Natural killer cell (primary cell): ENCODE measurements at regions not wholly inside any gene's neighbourhood (a gene's known extent, or its start where the extent isn't known, plus 50 kb on each side); places are given as distances from the start of the nearest gene placed in this dataset.
A peak's percentile ranks its signal among the peaks of the same experiment; 100 is the strongest.

Source experiments
- ATAC-seq, 3 donors: fragments of 150-1000 bp in 2 of 3; fragments of 200-7000 bp in 1 of 3; cut with Tn5 transposase; 1 replicate in 1 of 3; 2 replicates in 2 of 3; pipeline ENCODE4 v1.10.0; 2021; ENCODE audit warnings: mild to moderate bottlenecking in 2 of 3, moderate library complexity in 2 of 3
- DNase-seq, 2 donors: peaks; one replicate each; pipeline versions ENCODE4 v3.0.0 to v3.0.0-alpha.2; 2013 to 2021; ENCODE audit warnings: mixed read lengths in 1 of 2
- H3K27ac ChIP-seq: one replicate; pipeline ENCODE4 v1.5.1; 2013; ENCODE audit warnings: mild to moderate bottlenecking, low read length
- H3K27me3 ChIP-seq: one replicate; pipeline ENCODE4 v1.6.1; 2013; ENCODE audit warnings: low read length; ENCODE audit not compliant: control insufficient read depth, insufficient read depth
- H3K36me3 ChIP-seq: one replicate; pipeline ENCODE4 v1.6.1; 2013; ENCODE audit warnings: low read length; ENCODE audit not compliant: control insufficient read depth, insufficient read depth
- H3K4me1 ChIP-seq: one replicate; pipeline ENCODE4 v1.6.1; 2013; ENCODE audit warnings: low read length; ENCODE audit not compliant: control insufficient read depth, insufficient read depth
- H3K4me3 ChIP-seq: one replicate; pipeline ENCODE4 v1.5.1; 2013; ENCODE audit warnings: low read length
- H3K9me3 ChIP-seq: one replicate; pipeline ENCODE4 v1.6.1; 2013; ENCODE audit warnings: low read length; ENCODE audit not compliant: control insufficient read depth, insufficient read depth
- H3K27ac Mint-ChIP-seq, 2 donors: one replicate each; pipeline ENCODE4 v1.8.0; 2022; ENCODE audit warnings: mild to moderate bottlenecking in 2 of 2, mixed read lengths in 2 of 2, moderate library complexity in 1 of 2
- H3K27me3 Mint-ChIP-seq, 2 donors: one replicate each; pipeline ENCODE4 v1.8.0; 2022; ENCODE audit warnings: low read depth in 2 of 2, mixed read lengths in 2 of 2
- H3K36me3 Mint-ChIP-seq: one replicate; pipeline ENCODE4 v1.8.0; 2022; ENCODE audit warnings: mixed read lengths
- H3K4me1 Mint-ChIP-seq, 2 donors: one replicate each; pipeline ENCODE4 v1.8.0; 2022; ENCODE audit warnings: mixed read lengths in 2 of 2
- H3K4me3 Mint-ChIP-seq: one replicate; pipeline ENCODE4 v1.8.0; 2022; ENCODE audit warnings: mild to moderate bottlenecking, moderate library complexity, mixed read lengths
- H3K9me3 Mint-ChIP-seq, 2 donors: one replicate each; pipeline ENCODE4 v1.8.0; 2022; ENCODE audit warnings: mixed read lengths in 2 of 2
- WGBS: methylation state at CpG from one replicate; pipeline ENCODE4 v1.1.7; 2013; ENCODE audit warnings: missing lambda C conversion rate; ENCODE audit not compliant: insufficient coverage; 5-methylcytosine and 5-hydroxymethylcytosine counted together
- intact Hi-C: fragments of 100-400 bp; cut with micrococcal nuclease; formaldehyde crosslinking; loops from one replicate; pipeline ENCODE4 v1.14.2; 2022
- TF ChIP-seq, protein P1 (sequence below): fragments of 200-600 bp; IDR thresholded peaks from one replicate; pipeline ENCODE4 v1.8.0; 2022; ENCODE audit warnings: antibody characterized with exemption

DNA sequence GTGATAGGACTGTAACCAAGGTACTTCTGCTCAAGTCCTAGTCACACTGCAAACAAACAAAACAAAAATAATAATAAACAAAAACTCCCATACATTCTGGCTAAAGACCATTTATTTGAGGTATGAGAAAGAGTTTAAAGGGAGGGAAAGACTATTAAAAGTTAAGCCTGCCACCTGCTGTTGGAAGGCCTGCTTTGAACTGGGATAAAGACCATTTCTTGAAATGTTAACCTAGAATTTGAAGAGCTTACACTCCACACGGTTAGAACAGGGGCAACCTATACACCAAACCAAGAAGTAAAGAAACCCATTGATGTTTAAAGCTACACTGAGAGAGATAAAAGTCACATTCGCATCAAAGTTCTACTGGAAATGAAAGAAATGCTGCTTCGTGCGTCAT, 548.7 kb upstream of the DIPK2B start:
- Mint-ChIP-seq H3K27me3 (no peaks in the 10 kb centered on the region), H3K27ac (peak overlapping the region; percentile 13 to 68), H3K9me3 (no peaks in the 10 kb centered on the region), H3K4me1 (peaks cover 15 to 24% of the 10 kb centered on the region in 2 donors), H3K4me3 (no peak overlapping the region), H3K36me3 (no peaks in the 10 kb centered on the region)
- H3K4me1 ChIP-seq: peaks cover 20% of the 10 kb centered on the region
- DNase-seq: peak in 1 of 2 donors; percentile 47
- H3K4me3 ChIP-seq: no peak overlapping the region
- WGBS: 0% methylated on average over 1 of the region's 4 CpGs
- no peaks in the 10 kb centered on the region for H3K27me3 ChIP-seq
- H3K36me3 ChIP-seq: peaks cover 20% of the 10 kb centered on the region
- no peaks in the 10 kb centered on the region for H3K9me3 ChIP-seq
- H3K27ac ChIP-seq: no peak overlapping the region
- ATAC-seq: no peak
- intact Hi-C loops: no loop called here
- TF ChIP-seq, protein P1, sequence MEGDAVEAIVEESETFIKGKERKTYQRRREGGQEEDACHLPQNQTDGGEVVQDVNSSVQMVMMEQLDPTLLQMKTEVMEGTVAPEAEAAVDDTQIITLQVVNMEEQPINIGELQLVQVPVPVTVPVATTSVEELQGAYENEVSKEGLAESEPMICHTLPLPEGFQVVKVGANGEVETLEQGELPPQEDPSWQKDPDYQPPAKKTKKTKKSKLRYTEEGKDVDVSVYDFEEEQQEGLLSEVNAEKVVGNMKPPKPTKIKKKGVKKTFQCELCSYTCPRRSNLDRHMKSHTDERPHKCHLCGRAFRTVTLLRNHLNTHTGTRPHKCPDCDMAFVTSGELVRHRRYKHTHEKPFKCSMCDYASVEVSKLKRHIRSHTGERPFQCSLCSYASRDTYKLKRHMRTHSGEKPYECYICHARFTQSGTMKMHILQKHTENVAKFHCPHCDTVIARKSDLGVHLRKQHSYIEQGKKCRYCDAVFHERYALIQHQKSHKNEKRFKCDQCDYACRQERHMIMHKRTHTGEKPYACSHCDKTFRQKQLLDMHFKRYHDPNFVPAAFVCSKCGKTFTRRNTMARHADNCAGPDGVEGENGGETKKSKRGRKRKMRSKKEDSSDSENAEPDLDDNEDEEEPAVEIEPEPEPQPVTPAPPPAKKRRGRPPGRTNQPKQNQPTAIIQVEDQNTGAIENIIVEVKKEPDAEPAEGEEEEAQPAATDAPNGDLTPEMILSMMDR: no peak

GRCh38 chrX:45748369-45748774, 547.7 kb upstream of the DIPK2B start:
- Histone ChIP-seq H3K27me3 (no peaks in the 10 kb centered on the region), H3K27ac (no peak overlapping the region), H3K36me3 (peaks cover 20% of the 10 kb centered on the region)

GRCh38 chrX:45747905-45748304, 547.2 kb upstream of the DIPK2B start:
- peaks cover 15 to 24% of the 10 kb centered on the region in 2 donors for H3K4me1 Mint-ChIP-seq
- 29% methylated on average over 1 of the region's 4 CpGs for WGBS
- intact Hi-C loops: no loop called here

More at GRCh38 chrX:45748369-45748774, 547.7 kb upstream of the DIPK2B start:
- Mint-ChIP-seq H3K27me3 (no peaks in the 10 kb centered on the region), H3K27ac (peak overlapping the region; percentile 66 to 74), H3K36me3 (no peaks in the 10 kb centered on the region), H3K9me3 (no peaks in the 10 kb centered on the region), H3K4me1 (peaks cover 15 to 24% of the 10 kb centered on the region in 2 donors), H3K4me3 (peak overlapping the region; percentile 38)
- peaks cover 9% of the 10 kb centered on the region for H3K4me1 ChIP-seq
- intact Hi-C loops: no loop called here
- ATAC-seq: peak in 2 of 3 donors; percentile 40 to 56
- no peaks in the 10 kb centered on the region for H3K9me3 ChIP-seq
- TF ChIP-seq, protein P1: no peak
- WGBS: no CpG with 5 or more reads among the region's 1 CpG
- no peak overlapping the region for H3K4me3 ChIP-seq
- DNase-seq: no peak

GRCh38 chrX:45745479-45745878, 544.8 kb upstream of the DIPK2B start:
- H3K4me1 Mint-ChIP-seq: peaks cover 15 to 18% of the 10 kb centered on the region in 2 donors
- Histone ChIP-seq H3K4me1 (peaks cover 3% of the 10 kb centered on the region), H3K9me3 (no peaks in the 10 kb centered on the region), H3K27me3 (no peaks in the 10 kb centered on the region), H3K27ac (no peak overlapping the region), H3K4me3 (no peak overlapping the region), H3K36me3 (peaks cover 20% of the 10 kb centered on the region)
- H3K36me3 Mint-ChIP-seq: no peaks in the 10 kb centered on the region
- no peak overlapping the region for H3K4me3 Mint-ChIP-seq
- intact Hi-C loops: no loop called here
- H3K27me3 Mint-ChIP-seq: no peaks in the 10 kb centered on the region
- DNase-seq (no peak), ATAC-seq (no peak)
- TF ChIP-seq, protein P1: no peak
- no peak overlapping the region for H3K27ac Mint-ChIP-seq
- H3K9me3 Mint-ChIP-seq: no peaks in the 10 kb centered on the region

More at GRCh38 chrX:45747905-45748304, 547.2 kb upstream of the DIPK2B start:
- DNase-seq (no peak), ATAC-seq (no peak)
- Histone ChIP-seq H3K27ac (no peak overlapping the region), H3K36me3 (peaks cover 20% of the 10 kb centered on the region), H3K27me3 (no peaks in the 10 kb centered on the region), H3K4me3 (no peak overlapping the region), H3K4me1 (peaks cover 5% of the 10 kb centered on the region), H3K9me3 (no peaks in the 10 kb centered on the region)
- peak overlapping the region; percentile 66 to 74 for H3K27ac Mint-ChIP-seq
- TF ChIP-seq, protein P1: no peak
- H3K9me3 Mint-ChIP-seq: no peaks in the 10 kb centered on the region
- no peak overlapping the region for H3K4me3 Mint-ChIP-seq
- no peaks in the 10 kb centered on the region for H3K36me3 Mint-ChIP-seq
- H3K27me3 Mint-ChIP-seq: no peaks in the 10 kb centered on the region
